ENCODE measurements at regions not wholly inside any gene's neighbourhood (a gene's known extent, or its start where the extent isn't known, plus 50 kb on each side); places are given as distances from the start of the nearest gene placed in this dataset.

GRCh38 chr13:99747403-99747710 is 224.2 kb downstream of the ZIC5 start:
- TF ChIP-seq CTCF (IDR thresholded peaks at IDR 0.05; ENCODE audit: low read depth, low read length) = no peak

GRCh38 chr13:99746637-99747402 is 224.7 kb downstream of the ZIC5 start:
- no peak for TF ChIP-seq CTCF (IDR thresholded peaks at IDR 0.05; ENCODE audit: low read depth, low read length)
- H3K4me3 ChIP-seq (replicated peaks in 1 of 2; ENCODE audit: low read depth in 2 of 2, low read length in 2 of 2) = no peak overlapping the region
- no peak for DNase-seq (ENCODE audit: low read depth in 2 of 2)

More at GRCh38 chr13:99747403-99747710, 224.2 kb downstream of the ZIC5 start:
- no peak overlapping the region for H3K4me3 ChIP-seq (replicated peaks in 1 of 2; ENCODE audit: low read depth in 2 of 2, low read length in 2 of 2)
- no peak for DNase-seq (ENCODE audit: low read depth in 2 of 2)

GRCh38 chr13:99743094-99743493 is 228.5 kb downstream of the ZIC5 start:
- no peak overlapping the region for H3K4me3 ChIP-seq (replicated peaks in 1 of 2; ENCODE audit: low read depth in 2 of 2, low read length in 2 of 2)
- no peak for DNase-seq (ENCODE audit: low read depth in 2 of 2)
- no peak for TF ChIP-seq CTCF (IDR thresholded peaks at IDR 0.05; ENCODE audit: low read depth, low read length)

GRCh38 chr13:99741960-99742359 is 229.6 kb downstream of the ZIC5 start:
- no peak for TF ChIP-seq CTCF (IDR thresholded peaks at IDR 0.05; ENCODE audit: low read depth, low read length)
- DNase-seq (ENCODE audit: low read depth in 2 of 2) = no peak
- H3K4me3 ChIP-seq (replicated peaks in 1 of 2; ENCODE audit: low read depth in 2 of 2, low read length in 2 of 2) = no peak overlapping the region

GRCh38 chr13:99740251-99740979 is 231.2 kb downstream of the ZIC5 start:
- no peak for DNase-seq (ENCODE audit: low read depth in 2 of 2)
- H3K4me3 ChIP-seq (replicated peaks in 1 of 2; ENCODE audit: low read depth in 2 of 2, low read length in 2 of 2) = no peak overlapping the region
- TF ChIP-seq CTCF (IDR thresholded peaks at IDR 0.05; ENCODE audit: low read depth, low read length) = no peak

GRCh38 chr13:99738626-99739025 is 232.9 kb downstream of the ZIC5 start:
- no peak for DNase-seq (ENCODE audit: low read depth in 2 of 2)
- no peak overlapping the region for H3K4me3 ChIP-seq (replicated peaks in 1 of 2; ENCODE audit: low read depth in 2 of 2, low read length in 2 of 2)
- TF ChIP-seq CTCF (IDR thresholded peaks at IDR 0.05; ENCODE audit: low read depth, low read length) = no peak

All from cardiac fibroblast (primary cell).